22Rv1 (cell line): ENCODE measurements at regions not wholly inside any gene's neighbourhood (a gene's known extent, or its start where the extent isn't known, plus 50 kb on each side); places are given as distances from the start of the nearest gene placed in this dataset.

Experiments used
- ZFX ChIP-seq: fragments of 450-650 bp; IDR thresholded peaks from 2 replicates; pipeline ENCODE4 v1.6.1; 2017; ENCODE audit warnings: antibody characterized with exemption, borderline replicate concordance
- TF ChIP-seq, protein P1 (sequence below): fragments of 450-650 bp; IDR thresholded peaks from 2 replicates; pipeline ENCODE4 v1.5.1; 2017; ENCODE audit warnings: mild to moderate bottlenecking

DNA sequence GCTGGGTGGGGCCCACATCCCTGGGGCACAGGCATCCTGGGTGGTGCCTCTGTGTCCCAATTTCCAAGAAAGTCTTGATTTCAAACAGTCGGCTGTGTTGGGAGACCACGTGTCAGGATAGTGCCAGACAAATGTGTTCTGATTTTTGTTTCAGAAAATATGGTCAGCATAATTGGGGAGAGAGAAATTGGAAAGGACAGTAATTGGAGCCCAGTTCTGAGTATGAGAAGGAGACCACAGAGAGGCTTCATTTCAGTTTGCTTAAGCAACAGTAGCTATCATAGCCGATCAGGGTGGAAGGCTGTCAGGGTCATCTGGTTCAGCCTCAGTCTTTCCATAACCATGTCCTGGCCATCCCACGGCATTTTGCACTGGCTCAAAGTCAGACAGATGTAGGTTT, 220.7 kb downstream of the CDC5L start:
- TF ChIP-seq, protein P1, sequence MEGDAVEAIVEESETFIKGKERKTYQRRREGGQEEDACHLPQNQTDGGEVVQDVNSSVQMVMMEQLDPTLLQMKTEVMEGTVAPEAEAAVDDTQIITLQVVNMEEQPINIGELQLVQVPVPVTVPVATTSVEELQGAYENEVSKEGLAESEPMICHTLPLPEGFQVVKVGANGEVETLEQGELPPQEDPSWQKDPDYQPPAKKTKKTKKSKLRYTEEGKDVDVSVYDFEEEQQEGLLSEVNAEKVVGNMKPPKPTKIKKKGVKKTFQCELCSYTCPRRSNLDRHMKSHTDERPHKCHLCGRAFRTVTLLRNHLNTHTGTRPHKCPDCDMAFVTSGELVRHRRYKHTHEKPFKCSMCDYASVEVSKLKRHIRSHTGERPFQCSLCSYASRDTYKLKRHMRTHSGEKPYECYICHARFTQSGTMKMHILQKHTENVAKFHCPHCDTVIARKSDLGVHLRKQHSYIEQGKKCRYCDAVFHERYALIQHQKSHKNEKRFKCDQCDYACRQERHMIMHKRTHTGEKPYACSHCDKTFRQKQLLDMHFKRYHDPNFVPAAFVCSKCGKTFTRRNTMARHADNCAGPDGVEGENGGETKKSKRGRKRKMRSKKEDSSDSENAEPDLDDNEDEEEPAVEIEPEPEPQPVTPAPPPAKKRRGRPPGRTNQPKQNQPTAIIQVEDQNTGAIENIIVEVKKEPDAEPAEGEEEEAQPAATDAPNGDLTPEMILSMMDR: no peak
- TF ChIP-seq ZFX: no peak
